G401 (cell line): ENCODE measurements at regions not wholly inside any gene's neighbourhood (a gene's known extent, or its start where the extent isn't known, plus 50 kb on each side); places are given as distances from the start of the nearest gene placed in this dataset.
"Not testable (repeated sequence)": the region's sequence is repeated elsewhere in the genome, so short reads cannot be mapped to it uniquely, and the experiment has no call there.

ENCODE experiments used
- DNase-seq: peaks from one replicate; pipeline ENCODE4 v3.0.0-alpha.2; 2015; ENCODE audit warnings: low spot score
- in situ Hi-C: cut with HindIII; loops from 2 replicates; pipeline ENCODE4 v1.10.0; 2016; ENCODE audit warnings: low sequenced_read_pairs, mixed read lengths

DNA sequence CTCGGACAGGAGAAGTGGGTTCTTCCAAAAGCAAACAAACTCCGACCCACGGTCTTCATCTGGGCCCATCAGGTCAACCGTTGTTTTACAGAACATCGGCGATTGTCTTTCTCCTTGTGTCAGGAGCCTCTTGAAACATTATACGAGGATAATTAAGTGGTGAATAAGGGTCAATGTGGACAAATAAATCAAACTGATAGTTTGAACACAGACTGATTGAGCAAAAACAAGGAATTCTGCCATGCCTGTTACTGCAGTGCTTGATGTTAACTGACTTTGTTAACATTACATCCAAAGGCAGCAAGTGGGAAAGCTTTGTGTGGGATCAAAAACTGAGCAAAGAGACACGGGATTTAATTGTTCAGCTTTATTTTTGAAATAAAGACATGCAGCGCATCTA lies 101.1 kb upstream of the IFNGR1 start:
- no peak for DNase-seq
- in situ Hi-C loops: no loop called here

DNA sequence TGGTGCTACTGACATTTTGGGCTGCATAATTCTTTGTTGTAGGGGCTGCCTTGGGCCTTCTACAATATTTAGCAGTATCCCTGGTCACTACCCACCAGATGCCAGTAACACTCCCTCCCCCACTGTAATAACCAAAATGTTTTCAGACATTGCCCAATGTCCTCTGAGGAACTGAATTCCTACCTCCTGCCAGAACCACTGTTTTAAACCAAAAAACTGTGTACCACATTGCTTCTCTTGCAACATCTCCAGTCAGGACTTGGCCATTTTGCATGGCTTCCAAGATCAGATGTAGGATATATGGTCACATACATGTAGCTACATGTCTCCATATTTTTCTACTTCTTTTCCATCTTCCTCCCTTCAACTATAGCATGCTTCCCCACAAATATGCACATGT lies 97.4 kb upstream of the IFNGR1 start:
- no peak for DNase-seq
- in situ Hi-C loops: no loop called here

- in situ Hi-C loops: no loop called here
- DNase-seq: no peak
These were observed 95.9 kb upstream of the IFNGR1 start for GRCh38 chr6:137315081-137315480.

DNA sequence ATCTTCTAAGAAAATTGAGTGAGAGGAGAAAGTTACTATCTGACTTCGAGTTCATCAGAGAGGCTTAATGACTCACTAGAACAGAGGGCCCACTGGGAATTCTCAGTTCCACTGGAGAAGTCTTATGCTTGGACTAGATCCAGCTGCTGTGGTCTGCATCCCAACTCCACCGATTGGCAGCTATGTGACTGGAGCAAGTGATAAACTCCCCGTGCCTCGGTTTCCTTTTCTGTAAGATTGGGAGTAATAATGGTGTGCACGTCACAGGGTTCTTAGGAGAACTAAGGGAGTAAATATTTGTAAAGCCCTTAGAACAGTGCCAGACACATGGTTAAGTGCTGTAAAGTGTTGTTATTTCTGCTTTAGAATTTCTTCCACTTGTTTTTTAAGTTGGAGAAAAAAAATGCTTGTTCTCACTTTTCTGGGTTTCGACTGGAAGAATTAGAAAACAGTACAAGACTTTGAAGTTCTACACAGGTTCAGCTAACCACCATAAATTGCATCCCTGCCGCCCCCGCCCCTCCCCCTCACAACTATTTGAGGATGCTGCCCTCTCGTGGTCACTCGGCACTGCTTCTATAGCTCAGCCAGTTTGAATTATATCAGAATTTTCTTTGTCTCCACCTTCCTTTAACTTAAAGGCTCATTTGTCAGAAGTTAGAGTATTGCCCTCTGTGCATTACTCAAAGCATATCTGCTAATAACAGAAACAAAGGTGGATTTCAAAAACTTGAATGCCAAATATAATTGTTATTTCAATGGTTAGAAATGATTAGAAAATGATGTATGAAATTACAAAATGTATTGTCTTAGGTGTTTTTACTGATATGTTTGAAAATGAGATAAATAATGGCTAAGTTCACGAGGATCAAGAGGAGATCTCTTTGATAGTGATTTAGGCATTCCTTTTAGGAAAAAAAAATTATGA lies 95.0 kb upstream of the IFNGR1 start:
- in situ Hi-C loops: no loop called here
- DNase-seq: peak; percentile 53

DNA sequence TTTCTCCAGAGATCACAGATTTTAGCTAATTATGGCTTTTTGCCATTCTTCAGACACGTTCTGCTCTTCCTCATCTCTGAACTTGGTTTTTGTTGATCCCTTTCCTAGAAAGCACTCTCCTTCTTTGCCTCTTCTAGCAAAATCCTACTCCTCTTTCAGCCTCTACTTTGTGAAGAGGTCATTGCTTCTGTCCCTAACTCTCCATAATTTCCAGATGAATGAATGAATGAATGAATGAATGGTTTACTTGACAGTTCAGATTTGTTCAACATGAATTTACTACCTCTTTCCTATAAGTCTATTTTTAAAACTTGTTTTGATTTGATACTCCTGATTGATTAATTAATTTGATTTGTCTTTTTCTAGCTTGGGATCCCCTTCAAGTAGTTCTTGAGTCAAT lies 94.0 kb upstream of the IFNGR1 start:
- in situ Hi-C loops: no loop called here
- DNase-seq: no peak

GRCh38 chr6:137311940-137312339 lies 92.8 kb upstream of the IFNGR1 start:
- DNase-seq: no peak
- in situ Hi-C loops: no loop called here

DNA sequence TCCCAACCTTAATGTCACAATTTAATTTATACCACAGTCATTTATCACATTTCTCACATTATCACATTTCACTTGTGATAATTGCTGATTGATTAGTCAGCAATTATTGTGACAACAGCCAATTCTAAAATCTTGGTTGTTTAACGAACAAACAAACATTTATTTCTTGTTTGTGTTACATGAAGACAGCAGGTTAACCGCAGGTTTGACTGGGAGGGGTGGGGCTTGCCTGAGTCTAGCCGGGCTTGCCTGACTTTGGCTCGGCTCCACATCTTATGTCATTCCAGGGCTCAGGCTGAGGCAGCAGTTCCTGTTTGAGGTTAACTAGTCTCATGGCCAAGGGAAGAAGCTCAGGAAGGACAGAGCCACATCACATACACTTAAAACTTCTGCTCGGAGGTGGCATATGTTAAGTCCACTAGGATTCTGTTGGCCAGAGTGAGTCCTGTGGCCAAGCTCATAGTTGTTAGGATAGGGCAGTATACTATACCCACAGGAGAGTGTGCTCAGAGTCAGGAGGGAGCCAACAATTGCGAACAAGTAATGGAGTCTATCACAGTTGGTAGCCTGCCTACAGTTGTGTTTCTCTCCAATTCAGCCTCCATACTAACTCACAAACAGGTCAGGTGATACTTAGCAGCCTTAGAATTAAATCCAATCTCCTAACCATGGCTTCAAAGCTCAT lies 90.0 kb upstream of the IFNGR1 start:
- DNase-seq: peak; percentile 10

DNA sequence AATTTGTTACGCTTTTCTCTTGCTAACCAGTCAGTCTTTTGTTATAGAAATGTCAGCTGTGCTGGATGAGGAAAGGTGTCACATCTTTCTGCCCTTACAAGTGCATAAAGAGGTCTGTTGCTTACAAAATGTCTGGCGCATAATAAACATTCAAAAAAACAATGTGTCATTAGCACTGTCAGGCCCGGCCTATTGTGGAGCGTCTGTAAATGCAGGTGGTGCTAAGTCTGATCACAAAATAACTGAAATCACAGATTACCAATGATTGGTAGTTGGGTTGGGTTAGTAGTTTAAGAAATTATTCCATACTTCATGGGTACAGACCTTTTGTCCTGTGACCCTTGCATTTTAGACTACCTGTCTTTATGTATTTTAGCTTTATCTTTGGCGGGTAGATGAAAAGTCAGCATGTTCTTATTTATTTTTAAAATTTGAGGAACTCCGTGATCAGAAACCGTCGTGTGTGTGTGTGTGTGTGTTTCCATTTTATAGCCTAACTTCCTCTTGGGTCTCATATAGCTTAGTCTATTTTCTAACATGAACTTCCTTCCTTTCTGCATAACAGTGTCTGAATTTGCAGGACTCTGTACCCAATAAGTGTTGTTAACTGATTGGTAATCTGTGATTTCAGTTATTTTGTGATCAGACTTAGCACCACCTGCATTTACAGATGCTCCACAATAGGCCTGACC lies 88.1 kb upstream of the IFNGR1 start:
- DNase-seq: no peak
- in situ Hi-C loops: no loop called here

More for the DNA sequence above, 90.0 kb upstream of the IFNGR1 start:
- in situ Hi-C loops: no loop called here

GRCh38 chr6:137305691-137306090 lies 86.5 kb upstream of the IFNGR1 start:
- in situ Hi-C loops: no loop called here
- DNase-seq: no peak

DNA sequence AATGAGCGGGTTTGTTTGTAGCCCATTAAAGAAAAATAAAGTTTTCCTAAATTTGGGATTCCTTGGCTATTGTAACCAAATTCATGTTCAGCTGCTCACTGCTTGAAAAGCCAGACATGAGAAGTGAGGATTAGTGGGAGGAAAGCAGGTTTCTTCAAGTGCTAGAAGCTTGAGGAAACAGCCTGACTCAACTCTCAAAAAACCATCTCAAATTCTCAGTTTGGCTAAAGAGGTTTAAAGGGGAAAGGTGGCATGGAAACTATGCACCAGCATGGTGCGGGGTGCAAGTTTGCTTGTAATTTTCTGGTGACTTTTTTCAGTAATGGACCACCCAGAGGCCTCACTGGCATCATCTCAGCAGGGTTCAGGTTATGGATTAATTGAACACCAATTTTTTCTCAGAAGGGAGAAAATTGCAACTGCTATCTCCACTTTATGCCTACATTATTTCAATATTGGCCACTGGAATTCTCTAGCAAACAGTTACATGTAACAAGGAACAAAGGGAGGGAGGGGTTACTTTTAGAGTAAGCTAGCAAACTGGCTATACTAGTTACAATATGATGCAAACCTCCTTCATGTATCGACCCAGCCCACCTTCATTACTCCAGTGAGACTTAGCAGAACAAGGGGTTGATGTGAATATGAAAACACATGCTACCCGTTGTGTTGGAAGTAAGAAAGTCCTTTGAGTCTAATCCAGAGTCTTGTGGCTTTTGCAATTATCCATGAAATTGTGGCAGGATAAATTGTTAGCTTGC lies 85.0 kb upstream of the IFNGR1 start:
- DNase-seq: no peak
- in situ Hi-C loops: no loop called here

DNA sequence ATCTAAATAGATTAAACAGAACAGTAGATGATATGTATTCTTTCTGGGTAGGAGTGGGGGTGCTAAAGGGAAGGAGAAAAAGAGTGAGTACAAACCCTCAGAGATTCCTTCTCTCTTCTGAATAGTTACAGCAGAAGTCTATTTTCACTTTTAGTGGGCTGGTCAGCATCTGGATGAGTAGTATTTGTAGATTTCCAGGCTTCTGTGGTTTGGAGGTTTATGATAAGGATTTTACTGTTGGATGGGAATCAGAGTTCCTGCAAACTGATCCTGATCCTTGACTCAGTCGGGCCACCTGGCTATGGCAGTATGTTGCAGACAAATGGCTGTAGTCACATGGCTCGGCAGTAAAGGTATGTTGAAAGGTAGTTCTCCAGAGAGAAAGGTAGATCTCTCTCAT lies 84.3 kb upstream of the IFNGR1 start:
- in situ Hi-C loops: no loop called here
- DNase-seq: no peak

DNA sequence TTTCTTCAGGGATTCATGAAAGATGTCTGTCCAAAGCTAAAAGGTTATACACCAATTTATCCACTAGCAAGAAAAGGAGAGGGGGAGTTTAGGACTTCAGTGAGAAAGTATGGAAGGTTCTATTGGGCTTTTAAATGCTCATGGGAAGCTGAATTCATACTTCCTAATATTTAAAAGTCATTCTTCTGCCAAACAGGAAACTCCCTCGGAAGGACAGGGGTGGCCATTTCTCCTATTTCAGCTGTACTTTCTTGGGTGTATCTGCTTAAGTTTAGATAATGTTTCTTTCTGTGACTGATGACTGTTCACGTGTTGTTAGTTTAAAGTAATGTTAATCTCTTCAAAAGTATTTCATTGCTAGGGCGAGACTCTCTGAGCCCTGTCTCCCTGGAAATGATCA lies 80.5 kb upstream of the IFNGR1 start:
- in situ Hi-C loops: no loop called here
- no peak for DNase-seq

GRCh38 chr6:137297887-137298286 lies 78.7 kb upstream of the IFNGR1 start:
- DNase-seq: peak; percentile 2
- in situ Hi-C loops: no loop called here

GRCh38 chr6:137292326-137292725 lies 73.1 kb upstream of the IFNGR1 start:
- in situ Hi-C loops, DNase-seq: not testable (repeated sequence)

- in situ Hi-C loops: no loop called here
- DNase-seq: peak; percentile 13
These were observed 72.3 kb upstream of the IFNGR1 start for GRCh38 chr6:137291441-137291840.

- DNase-seq: no peak
- in situ Hi-C loops: no loop called here
These were observed 71.5 kb upstream of the IFNGR1 start for GRCh38 chr6:137290601-137291261.

GRCh38 chr6:137286916-137287315 lies 67.7 kb upstream of the IFNGR1 start:
- in situ Hi-C loops: no loop called here
- no peak for DNase-seq

- DNase-seq: no peak
- in situ Hi-C loops: no loop called here
These were observed 67.2 kb upstream of the IFNGR1 start for GRCh38 chr6:137286368-137286767.

- in situ Hi-C loops: no loop called here
- DNase-seq: no peak
These were observed 65.6 kb upstream of the IFNGR1 start for GRCh38 chr6:137284811-137285110.
